ENCODE measurements at regions not wholly inside any gene's neighbourhood (a gene's known extent, or its start where the extent isn't known, plus 50 kb on each side); places are given as distances from the start of the nearest gene placed in this dataset.

DNA sequence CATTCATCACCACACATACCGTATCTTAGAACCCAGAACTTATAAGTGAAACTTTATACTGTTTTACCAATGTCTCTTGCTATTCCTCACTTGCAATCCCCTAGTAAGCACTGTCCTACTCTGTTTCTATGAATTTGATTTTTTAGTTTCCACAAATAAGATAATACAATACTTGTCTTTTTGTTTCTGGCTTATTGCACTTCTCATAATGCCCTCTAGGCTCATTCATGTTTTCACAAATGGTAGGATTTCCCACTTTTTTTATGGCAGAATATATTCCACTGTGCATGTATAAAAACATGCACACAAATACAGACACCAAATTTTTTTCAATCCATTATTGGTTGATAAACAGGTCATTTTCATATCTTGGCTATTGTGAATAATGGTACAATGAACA, 1742.3 kb upstream of the NUDT12 start:
- TF ChIP-seq, protein P1, sequence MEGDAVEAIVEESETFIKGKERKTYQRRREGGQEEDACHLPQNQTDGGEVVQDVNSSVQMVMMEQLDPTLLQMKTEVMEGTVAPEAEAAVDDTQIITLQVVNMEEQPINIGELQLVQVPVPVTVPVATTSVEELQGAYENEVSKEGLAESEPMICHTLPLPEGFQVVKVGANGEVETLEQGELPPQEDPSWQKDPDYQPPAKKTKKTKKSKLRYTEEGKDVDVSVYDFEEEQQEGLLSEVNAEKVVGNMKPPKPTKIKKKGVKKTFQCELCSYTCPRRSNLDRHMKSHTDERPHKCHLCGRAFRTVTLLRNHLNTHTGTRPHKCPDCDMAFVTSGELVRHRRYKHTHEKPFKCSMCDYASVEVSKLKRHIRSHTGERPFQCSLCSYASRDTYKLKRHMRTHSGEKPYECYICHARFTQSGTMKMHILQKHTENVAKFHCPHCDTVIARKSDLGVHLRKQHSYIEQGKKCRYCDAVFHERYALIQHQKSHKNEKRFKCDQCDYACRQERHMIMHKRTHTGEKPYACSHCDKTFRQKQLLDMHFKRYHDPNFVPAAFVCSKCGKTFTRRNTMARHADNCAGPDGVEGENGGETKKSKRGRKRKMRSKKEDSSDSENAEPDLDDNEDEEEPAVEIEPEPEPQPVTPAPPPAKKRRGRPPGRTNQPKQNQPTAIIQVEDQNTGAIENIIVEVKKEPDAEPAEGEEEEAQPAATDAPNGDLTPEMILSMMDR (IDR thresholded peaks at IDR 0.05; ENCODE audit: low read depth, low read length) = no peak
- no peak for TF ChIP-seq EZH2phosphoT487 (IDR thresholded peaks at IDR 0.05; ENCODE audit: low read depth)
